ENCODE measurements at regions not wholly inside any gene's neighbourhood (a gene's known extent, or its start where the extent isn't known, plus 50 kb on each side); places are given as distances from the start of the nearest gene placed in this dataset.

- TF ChIP-seq POLR2A (IDR thresholded peaks at IDR 0.05), result no peak
- TF ChIP-seq POLR2AphosphoS5 (IDR thresholded peaks at IDR 0.05), result no peak
- no peak for TF ChIP-seq CTCF (IDR thresholded peaks at IDR 0.05)
Observed at GRCh38 chr22:49307870-49308269, 519.8 kb downstream of the BRD1 start.
